Hematopoietic multipotent progenitor cell treated with erythropoietin and hydrocortisone succinate and interleukin-3 and kit ligand, for 6 days (in vitro differentiated cells): ENCODE measurements at regions not wholly inside any gene's neighbourhood (a gene's known extent, or its start where the extent isn't known, plus 50 kb on each side); places are given as distances from the start of the nearest gene placed in this dataset.
"Not testable (repeated sequence)": the region's sequence is repeated elsewhere in the genome, so short reads cannot be mapped to it uniquely, and the experiment has no call there.

Experiments
- DNase-seq: peaks from one replicate; pipeline ENCODE4 v3.0.0-alpha.2; 2015

DNA sequence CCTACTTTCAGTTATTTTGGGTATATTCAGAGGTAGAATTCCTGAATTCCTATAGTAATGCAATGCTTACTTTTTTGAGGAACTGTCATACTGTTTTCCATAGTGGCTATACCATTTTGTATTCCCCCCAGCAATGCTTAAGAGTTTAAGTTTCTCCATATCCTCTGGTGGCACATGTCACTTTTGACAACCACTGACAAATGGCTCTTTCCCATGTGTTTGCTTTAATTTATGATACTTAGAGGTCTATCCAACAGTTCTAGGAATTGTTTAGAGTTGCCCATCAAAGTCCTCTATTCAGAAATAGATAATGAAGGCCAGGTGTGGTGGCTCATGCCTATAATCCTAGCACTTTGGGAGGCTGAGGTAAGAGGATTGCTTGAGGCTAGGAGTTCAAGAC, 128.9 kb upstream of the CFAP20DC start:
- DNase-seq, result no peak

DNA sequence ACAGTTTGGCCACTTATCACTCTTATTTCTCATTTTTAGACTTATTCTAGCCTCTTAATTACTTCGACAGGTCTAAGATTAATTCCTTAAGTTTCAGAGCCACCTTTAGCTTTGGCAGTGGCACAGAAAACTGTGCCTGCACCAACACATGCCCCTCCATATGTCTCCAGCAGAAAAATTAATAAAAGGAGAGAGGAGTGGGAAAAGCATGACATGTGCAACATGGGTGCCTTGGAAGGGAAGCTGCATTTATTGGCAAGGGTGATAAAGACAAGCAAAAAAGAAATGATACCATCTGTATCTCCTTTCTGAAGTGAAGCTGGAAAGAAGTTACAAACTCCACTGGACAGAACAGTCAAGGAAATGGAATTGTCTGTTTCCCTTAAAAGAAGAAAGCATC, 121.7 kb upstream of the CFAP20DC start:
- no peak for DNase-seq

DNA sequence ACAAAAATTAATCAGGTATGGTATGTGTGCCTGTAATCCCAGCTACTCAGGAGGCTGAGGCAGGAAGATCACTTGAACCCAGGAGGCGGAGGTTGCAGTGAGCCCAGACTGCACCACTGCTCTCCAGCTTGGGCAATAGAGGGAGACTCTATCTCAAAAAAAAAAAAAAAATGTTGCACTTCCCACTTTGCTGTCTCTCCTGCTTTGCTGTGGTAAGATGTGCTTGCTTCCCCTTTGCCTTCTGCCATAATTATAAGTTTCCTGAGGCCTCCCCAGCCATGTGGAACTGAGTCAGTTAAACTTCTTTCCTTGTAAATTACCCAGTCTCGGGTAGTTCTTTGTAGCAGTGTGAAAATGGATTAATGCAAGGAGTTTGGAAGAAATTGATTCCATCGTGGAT, 120.3 kb upstream of the CFAP20DC start:
- DNase-seq, result not testable (repeated sequence)

DNA sequence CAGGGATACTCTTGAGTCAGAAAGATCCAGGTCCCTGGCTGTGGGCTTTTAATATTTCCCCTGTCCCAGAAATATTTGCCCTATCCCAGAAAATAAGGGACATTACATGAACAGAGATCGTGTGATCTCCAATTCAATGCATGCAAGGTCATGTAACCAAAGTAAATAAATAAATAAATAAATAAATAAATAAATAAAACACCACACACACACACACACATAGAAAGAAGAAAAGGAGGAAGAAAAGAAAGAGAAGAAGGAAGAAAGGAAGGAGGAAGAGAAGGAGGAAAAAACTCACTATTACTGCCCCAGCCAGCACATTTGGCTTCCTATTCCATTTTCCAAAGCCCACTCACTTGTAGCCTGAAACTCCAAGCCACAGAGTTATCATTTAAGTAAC, 117.9 kb upstream of the CFAP20DC start:
- no peak for DNase-seq

DNA sequence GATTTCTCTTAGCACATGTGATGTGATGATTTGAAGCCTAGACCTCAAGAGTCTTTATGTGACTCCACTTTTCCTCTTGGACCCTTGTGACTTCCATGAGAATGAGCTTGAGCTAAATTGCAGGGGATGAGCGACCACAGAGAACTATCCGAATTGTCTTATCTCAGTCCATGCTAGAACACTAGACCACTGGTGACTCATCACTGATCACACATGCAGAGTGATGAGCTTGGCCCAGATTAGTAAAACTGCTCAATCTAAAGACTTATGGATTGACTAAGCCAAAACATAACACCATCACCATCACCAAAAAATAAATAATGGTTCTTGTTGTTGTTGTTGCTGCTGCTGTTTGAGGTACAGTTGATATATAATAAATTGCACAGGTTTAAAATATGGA, 114.1 kb upstream of the CFAP20DC start:
- DNase-seq, result peak; percentile 19

DNA sequence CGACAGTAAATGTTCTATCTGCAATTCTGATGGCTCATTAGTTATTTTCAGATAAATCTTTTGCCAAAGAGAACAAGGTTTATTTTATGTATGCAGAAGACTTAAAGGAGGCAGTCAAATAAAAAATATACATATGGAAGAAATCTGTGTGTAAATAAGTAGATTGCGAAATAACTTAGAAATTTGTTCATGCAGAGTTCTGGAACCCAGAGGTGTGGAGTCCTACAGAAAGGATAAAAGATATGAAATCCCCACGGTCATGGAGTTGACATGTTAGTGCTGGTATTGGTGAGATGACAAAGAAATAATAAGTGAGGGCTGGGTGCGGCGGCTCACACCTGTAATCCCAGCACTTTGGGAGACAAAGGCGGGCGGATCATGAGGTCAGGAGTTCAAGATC, 111.2 kb upstream of the CFAP20DC start:
- no peak for DNase-seq

DNA sequence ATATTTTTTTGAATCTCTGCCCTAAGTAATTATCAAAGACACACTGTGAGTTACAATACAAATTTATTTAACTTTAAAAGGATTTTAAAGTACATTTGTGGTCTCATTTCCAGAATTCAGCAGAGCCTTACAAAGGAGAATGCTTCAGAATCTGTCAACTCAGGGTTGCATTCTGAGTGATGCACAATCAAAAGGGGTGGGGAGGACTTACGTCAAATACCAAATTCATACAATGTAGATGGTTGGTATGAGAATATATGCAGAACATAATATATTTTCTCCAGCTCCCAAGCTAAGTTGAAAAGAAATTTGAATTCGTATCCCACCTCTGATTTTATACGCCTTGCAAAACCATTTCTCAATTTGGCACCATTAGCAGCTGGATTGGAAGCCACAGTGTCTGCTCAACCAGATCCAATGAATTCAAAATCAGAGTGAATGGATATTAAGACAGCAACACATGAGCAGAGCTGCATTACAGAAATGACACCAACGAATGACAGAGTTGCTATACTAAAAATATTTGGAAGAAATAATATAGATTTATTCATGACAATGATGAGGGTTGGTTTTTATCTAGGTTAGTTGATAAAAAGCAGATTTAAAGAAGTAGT, 110.4 kb upstream of the CFAP20DC start:
- no peak for DNase-seq

DNA sequence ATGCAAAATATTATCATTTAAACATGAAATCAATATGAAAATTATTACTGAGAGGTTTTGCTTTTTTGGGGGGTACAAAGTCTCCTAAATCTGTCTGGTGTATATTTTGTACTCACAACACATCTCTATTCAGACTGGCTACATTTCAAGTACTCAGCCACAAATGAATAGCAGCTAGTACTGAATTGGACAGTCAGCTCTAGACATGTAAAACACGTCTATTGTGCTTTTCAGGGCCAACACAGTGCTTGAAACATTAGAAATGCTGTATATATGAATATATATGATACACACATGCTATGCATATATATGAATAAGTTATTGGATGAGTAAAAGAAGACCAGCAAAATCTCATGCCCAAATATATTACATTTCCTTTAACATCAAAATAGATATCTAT, 103.8 kb upstream of the CFAP20DC start:
- no peak for DNase-seq

DNA sequence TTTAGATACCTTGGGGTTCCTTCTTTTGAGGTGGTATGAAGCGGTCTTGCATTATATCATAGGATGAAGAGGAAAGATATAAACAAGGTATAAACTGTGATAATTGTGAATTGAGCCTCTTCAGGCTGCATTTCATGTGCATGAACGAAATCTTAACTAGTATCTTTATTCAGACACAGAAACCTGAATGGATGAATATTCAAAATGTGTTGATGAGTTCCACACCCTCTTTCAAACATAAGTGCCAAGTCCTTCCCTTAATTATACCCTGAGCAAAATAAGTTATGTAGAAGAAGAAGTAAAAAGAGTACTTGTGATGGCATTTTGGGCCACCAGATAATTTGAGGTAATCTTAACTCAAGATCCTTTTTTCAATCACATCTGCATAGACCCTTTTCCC, 103.1 kb upstream of the CFAP20DC start:
- no peak for DNase-seq

DNA sequence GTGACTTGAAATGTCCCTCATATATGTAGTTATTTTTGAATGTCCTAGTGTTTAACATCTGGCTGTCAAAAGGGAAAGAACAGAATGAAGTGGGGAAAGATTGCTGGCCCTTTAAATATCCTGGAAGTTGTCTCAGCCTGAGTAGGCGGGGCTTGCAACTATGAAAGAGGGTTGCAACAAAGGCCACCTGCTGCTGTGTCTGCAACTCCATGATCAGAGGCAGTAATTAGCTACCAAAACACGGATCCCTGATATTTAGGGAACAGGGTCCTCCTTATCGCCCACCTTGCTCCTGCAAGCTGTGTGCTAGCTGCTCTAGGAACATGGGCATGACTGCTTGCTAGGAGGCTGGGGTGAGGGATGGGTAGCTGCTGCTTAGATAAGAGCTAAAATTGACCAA, 100.2 kb upstream of the CFAP20DC start:
- DNase-seq, result no peak

DNA sequence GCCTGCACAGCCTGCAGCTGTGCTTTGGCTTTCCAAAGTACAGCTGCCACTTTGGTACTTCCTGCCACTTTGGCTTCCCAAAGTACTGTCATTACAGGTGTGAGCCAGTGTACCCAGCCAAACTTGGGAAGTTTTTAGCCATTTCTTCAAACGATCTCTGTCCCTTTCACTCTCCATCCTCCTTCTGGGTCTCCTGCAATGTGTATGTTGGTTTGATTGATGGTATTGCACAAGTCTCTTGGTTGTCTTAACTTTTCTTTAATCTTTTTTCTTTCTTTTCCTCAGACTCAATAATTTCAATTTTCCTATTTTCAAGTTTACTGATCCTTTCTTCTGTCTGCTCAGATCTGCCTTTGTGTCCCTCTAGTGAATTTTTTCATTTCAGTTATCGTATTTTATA, 99.3 kb upstream of the CFAP20DC start:
- no peak for DNase-seq

DNA sequence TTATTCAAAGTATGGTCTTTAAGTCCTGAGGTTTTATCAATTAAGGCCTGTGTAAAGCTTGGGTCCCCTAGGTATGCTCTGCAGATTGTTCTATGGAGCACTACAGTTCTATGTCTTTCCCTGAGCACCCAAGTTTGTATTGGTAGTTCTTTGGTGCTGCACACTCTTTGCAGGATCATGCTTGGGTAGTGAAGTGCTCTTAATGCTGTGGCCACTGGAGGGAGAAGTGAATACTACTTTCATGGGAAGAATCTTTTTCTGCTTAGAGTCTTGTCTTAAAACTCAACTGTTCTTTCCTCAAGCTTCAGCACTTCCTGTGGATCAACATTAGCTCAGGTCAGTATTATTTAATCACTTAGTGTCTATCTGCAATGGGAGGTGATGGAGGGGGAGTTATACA, 93.6 kb upstream of the CFAP20DC start:
- peak; percentile 9 for DNase-seq

DNA sequence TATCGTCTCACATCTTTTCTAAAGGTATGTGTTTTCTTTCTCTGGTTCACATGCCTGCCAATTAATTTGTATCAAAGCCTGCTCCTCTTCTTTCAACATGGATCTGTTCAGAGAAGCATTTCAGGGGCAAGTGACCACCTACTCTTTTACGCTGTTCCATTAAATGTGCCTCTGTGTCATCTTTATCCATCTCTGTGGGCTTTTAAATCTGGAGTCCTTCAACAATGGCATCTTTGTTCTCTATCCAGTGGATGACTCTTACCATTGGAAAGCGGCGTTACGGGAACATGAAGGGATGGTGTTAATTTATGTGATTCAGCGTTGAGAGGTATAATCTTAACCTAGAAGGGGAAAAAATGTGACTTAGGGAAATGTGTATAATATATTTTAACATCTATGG, 92.7 kb upstream of the CFAP20DC start:
- no peak for DNase-seq

DNA sequence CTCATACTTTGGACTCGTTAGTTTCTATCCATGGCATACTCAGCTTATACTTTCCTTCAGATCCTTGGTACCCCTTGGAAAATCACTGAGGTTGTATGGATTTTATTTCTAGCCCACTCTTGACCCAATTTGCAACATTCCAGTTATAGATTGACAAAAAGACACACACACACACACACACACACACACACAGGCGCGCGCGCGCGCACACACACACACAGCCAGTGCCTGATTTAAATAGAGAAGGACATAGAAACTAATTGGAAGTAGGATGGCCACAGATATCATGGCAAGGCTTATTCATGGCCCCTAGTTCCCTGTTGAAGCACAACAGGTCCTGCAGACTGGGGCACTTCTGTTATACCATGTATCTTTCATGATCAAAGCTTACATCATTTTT, 89.1 kb upstream of the CFAP20DC start:
- DNase-seq, result no peak

DNA sequence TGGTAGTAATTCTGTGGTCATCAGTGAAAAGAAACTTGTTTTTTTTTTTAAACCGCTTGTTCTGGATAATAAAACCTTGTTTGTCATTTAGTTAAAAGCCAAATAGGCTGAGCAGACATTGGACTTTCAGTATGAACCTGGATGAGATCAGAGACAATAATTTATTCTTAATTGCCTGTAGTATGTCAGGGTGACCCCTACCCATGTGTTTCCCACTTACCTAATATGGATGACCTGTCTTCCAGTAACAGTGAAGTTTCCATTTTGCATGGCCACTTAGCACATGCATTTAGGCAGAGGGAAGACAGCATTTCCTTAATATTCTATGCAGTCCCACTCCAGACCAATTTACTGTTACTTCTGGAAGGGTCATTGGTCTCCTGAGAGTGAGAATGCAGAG, 87.6 kb upstream of the CFAP20DC start:
- DNase-seq, result no peak

DNA sequence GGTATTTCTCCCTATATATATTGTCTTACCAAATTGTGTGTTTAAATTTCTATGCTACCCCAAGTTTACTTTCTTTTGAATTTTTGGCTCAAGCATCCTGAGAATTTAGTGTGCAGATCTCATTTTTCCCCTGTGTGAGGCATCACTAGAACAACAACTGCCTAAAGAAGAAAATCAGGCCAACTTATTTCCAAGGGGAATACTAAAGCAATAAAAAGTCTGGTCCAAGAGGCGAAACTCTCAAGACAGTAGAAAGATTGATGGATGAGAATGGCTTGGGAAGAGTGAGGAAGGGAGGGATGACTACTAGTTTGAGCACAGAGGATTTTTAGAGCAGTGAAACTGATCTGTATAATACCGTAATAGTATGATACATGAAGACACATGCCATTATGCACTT, 86.3 kb upstream of the CFAP20DC start:
- no peak for DNase-seq

DNA sequence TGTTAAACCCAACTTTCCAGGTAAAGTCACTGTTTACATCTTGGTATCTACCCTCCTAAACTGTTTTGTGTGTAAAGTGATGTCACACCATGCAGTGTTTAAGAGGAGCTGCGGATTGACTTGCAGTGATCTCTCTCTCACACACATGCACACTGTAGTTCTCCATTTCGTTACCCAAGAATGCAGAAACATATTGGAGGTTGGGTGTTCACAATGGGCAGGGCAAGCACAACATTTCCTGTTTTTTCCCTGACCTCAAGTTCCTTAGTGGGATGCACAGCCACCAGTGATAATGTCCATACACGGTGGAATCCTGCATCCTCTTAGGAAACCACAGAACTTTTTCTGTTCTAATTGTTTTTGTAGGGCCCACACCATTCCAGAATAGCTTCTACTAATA, 85.3 kb upstream of the CFAP20DC start:
- no peak for DNase-seq

DNA sequence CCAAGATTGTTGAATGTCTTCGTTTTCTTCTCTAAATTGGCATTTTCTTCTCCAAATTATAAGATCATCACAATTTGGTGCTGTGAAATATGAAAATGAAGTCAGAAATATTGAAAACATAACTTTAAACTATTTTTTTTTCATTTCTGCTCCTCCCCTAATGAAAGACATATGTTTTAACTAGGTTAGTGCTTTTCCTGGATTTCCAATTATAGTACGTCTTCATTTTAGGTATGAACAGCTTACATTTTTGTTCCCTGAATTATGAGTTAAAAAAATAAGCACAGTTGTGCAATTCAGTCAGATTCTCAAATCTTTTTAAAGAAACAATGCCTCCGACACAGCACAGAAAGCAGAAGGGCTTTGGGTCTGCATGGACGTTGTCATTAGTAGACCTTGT, 83.5 kb upstream of the CFAP20DC start:
- DNase-seq, result no peak

DNA sequence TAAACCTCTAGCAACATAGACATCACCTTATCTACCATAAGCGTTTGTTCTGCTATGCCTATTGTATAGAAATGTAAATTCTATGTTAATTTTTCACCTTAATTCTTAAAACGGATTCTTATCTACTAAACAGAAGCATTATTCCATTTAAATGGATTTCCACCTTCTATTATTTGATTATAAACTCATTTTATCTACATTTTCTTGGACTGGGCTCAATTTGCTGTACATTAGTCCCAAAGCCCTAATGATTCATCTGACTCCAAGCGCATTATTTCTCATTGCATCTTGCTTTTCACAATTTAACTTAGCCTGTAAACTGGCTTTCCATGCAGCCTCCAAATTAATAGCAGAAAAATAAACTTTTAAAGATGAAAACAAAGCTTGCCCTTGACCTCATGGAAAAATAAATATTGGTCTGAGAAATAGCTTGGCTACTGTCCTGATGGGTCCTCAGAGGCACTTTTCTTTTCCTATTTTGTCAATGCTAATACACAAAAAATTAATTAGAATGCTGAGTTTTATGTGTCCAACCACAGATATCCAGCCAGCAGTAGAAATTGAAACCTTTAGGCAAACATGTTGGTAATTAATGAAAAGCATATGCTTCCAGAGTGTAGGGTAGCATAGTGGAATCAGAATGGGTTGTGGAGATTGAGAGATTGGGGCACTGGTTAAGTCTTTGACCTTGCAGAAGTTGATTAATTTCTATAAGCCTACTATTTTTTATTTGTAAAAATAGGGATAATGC, 81.4 kb upstream of the CFAP20DC start:
- DNase-seq, result no peak

DNA sequence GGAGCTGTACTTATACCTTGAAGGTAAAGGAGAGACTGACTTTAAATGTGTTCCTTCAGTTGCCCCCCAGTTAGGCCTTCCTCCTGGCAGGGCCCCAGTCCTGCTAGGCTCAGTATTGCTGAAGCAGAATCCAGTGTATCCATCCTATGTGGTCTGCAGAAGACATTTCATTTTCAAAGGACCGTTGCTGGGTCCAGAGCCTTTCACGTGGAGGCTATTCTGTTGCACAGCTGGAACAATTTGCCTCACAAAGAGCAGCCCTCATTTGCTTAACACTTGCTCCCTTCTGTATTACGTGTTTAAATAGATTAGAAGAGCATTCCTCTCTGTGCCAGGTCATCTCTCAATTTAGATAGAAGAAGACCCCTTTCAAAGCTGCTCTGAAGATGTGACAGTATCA, 78.9 kb upstream of the CFAP20DC start:
- no peak for DNase-seq

DNA sequence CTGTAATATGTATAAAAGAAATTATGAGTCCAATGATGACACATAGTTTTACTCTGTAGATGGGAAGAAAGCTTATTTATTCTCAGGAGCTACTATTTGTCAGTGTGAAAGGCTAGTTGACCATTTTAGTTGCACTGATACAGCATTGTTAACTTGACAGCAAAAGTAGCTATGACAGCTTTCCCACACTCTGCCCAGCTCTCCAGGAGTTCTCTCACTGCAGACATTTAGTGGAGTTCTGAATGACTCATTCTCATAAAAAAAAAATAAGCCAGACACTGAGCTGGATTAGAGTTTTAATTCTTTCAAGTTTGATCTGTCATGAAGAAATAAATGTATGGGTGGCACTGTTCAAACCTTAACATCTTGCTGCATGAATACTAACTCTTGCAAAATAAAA, 77.2 kb upstream of the CFAP20DC start:
- DNase-seq, result no peak

DNA sequence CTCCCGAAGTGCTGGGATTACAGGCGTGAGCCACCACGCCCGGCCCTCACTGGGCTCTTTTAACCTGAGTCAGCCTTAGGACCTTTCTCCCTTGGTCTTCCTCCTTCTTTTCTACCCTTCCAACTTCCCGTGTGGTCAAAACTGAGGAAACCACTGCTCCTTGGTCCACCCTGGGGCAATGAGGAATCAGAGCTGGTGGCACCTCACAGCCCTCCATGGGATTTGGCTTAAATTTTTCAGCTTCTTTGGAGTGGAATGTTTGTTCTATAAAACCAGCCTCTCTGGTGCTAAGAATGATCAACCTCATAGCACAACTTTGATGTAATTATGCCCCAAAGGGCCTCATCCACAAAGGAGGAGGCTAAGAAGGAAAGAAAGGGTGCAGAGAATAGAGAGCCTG, 76.6 kb upstream of the CFAP20DC start:
- DNase-seq, result no peak

DNA sequence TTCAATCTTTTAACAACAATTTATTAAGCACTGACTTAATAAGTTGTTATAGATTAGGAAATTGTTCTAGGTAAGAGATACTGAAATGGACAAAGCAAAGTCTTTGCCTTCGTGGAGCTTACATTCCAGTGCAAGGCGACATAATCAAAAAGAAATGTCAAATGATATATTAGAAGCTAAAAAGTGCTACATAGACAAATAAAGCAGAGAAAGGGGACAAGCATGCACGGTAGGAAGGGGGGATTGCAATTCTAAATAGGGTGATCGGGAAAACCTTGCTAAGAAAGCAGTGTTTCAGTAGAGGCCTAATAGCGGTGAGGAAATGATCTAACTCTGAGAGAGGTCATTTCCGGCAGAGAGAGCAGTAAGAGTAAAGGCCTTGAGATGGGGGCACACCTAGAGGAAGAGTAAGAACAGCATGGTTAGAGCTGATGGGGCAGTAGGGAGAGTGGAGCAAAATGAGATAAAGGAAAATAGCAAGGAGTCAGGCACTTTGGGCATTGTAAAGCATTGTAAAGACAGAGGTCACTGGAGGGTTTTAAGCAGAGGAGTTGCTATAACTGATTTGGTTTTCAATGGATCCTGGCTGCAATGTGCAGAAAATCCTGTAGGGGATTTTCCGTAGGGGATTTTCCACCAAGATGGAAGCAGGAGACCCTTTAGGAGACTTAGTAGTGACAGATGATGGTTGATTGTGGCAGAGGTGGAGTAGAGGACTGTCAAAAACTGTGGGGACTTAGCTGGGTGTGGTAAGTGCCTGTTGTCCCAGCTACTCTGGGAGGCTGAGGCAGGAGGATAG, 71.7 kb upstream of the CFAP20DC start:
- no peak for DNase-seq

DNA sequence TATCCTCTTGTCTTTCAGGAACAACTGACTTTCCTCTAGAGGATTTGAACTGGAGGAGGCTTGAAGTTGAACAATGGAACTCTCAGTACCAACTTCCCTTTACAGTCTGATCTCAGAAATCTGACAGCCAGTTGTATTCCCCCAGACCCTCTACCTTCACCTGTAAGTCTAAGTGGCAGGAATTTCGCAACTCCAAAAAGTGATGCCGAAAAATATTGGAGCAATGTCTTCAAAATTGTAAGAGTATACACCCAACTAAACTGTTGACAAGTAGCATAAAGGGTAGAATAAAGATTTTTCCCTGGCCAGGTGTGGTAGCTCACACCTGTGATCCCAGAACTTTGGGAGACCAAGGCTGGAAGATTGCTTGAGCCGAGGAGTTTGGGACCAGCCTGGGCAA, 69.1 kb upstream of the CFAP20DC start:
- no peak for DNase-seq
